HG03135 (cell line): ENCODE measurements at regions not wholly inside any gene's neighbourhood (a gene's known extent, or its start where the extent isn't known, plus 50 kb on each side); places are given as distances from the start of the nearest gene placed in this dataset.

Source experiments
- ATAC-seq: cut with Tn5 transposase; IDR thresholded peaks from one replicate; pipeline ENCODE4 v1.9.1; 2021; ENCODE audit warnings: mild to moderate bottlenecking, moderate library complexity; ENCODE audit not compliant: unreplicated experiment

GRCh38 chr3:34844323-34844620 lies 795.1 kb upstream of the ARPP21 start:
- no peak for ATAC-seq

- no peak for ATAC-seq
These were observed 788.2 kb upstream of the ARPP21 start for GRCh38 chr3:34851137-34851536.

- ATAC-seq: no peak
These were observed 786.4 kb upstream of the ARPP21 start for GRCh38 chr3:34852844-34853439.

GRCh38 chr3:34856081-34856947 lies 783.0 kb upstream of the ARPP21 start:
- no peak for ATAC-seq

GRCh38 chr3:34858067-34858660 lies 781.2 kb upstream of the ARPP21 start:
- ATAC-seq: peak; percentile 78

GRCh38 chr3:34859746-34860145 lies 779.6 kb upstream of the ARPP21 start:
- ATAC-seq: no peak

- no peak for ATAC-seq
These were observed 776.9 kb upstream of the ARPP21 start for GRCh38 chr3:34862456-34862855.

GRCh38 chr3:34863485-34863884 lies 775.8 kb upstream of the ARPP21 start:
- ATAC-seq: no peak

- ATAC-seq: no peak
These were observed 775.3 kb upstream of the ARPP21 start for GRCh38 chr3:34864011-34864410.

- no peak for ATAC-seq
These were observed 774.0 kb upstream of the ARPP21 start for GRCh38 chr3:34865346-34865745.

- no peak for ATAC-seq
These were observed 770.4 kb upstream of the ARPP21 start for GRCh38 chr3:34868935-34869334.

GRCh38 chr3:34869696-34870095 lies 769.6 kb upstream of the ARPP21 start:
- no peak for ATAC-seq

GRCh38 chr3:34872406-34872805 lies 766.9 kb upstream of the ARPP21 start:
- ATAC-seq: no peak

GRCh38 chr3:34876997-34877396 lies 762.3 kb upstream of the ARPP21 start:
- ATAC-seq: no peak

- ATAC-seq: no peak
These were observed 760.8 kb upstream of the ARPP21 start for GRCh38 chr3:34878488-34878887.

- no peak for ATAC-seq
These were observed 758.3 kb upstream of the ARPP21 start for GRCh38 chr3:34881026-34881425.

- no peak for ATAC-seq
These were observed 756.6 kb upstream of the ARPP21 start for GRCh38 chr3:34882764-34883163.

- ATAC-seq: no peak
These were observed 755.3 kb upstream of the ARPP21 start for GRCh38 chr3:34884007-34884406.

GRCh38 chr3:34886443-34886842 lies 752.9 kb upstream of the ARPP21 start:
- no peak for ATAC-seq

- no peak for ATAC-seq
These were observed 749.7 kb upstream of the ARPP21 start for GRCh38 chr3:34889641-34890040.

- no peak for ATAC-seq
These were observed 749.1 kb upstream of the ARPP21 start for GRCh38 chr3:34890247-34890646.

GRCh38 chr3:34891941-34892340 lies 747.4 kb upstream of the ARPP21 start:
- ATAC-seq: no peak
